Stimulated activated CD8-positive, alpha-beta memory T cell treated with anti-CD3 and anti-CD28 coated beads, Interleukin-15, amount 100 ng/mL, for 4 hours (primary cell): ENCODE measurements at regions not wholly inside any gene's neighbourhood (a gene's known extent, or its start where the extent isn't known, plus 50 kb on each side); places are given as distances from the start of the nearest gene placed in this dataset.

ENCODE experiments used
- DNase-seq, 2 donors: peaks; one replicate each; pipeline ENCODE4 v3.0.0-alpha.2; 2020; ENCODE audit warnings: low read depth in 2 of 2

GRCh38 chr7:26040085-26040484 lies 111.9 kb upstream of the NFE2L3 start:
- no peak for DNase-seq

- DNase-seq = no peak
Observed at GRCh38 chr7:26042237-26042636, 109.8 kb upstream of the NFE2L3 start.

GRCh38 chr7:26043801-26044200 lies 108.2 kb upstream of the NFE2L3 start:
- no peak for DNase-seq

- no peak for DNase-seq
Observed at GRCh38 chr7:26044320-26044719, 107.7 kb upstream of the NFE2L3 start.

GRCh38 chr7:26046150-26046549 lies 105.8 kb upstream of the NFE2L3 start:
- DNase-seq = no peak

GRCh38 chr7:26046878-26047277 lies 105.1 kb upstream of the NFE2L3 start:
- DNase-seq = no peak

- DNase-seq = no peak
Observed at GRCh38 chr7:26048663-26049062, 103.3 kb upstream of the NFE2L3 start.

- no peak for DNase-seq
Observed at GRCh38 chr7:26049081-26049480, 102.9 kb upstream of the NFE2L3 start.

- no peak for DNase-seq
Observed at GRCh38 chr7:26051021-26051420, 101.0 kb upstream of the NFE2L3 start.

GRCh38 chr7:26052706-26053105 lies 99.3 kb upstream of the NFE2L3 start:
- DNase-seq = no peak

GRCh38 chr7:26054386-26054785 lies 97.6 kb upstream of the NFE2L3 start:
- no peak for DNase-seq

- DNase-seq = no peak
Observed at GRCh38 chr7:26055241-26055640, 96.8 kb upstream of the NFE2L3 start.

- no peak for DNase-seq
Observed at GRCh38 chr7:26060733-26061677, 91.0 kb upstream of the NFE2L3 start.

- DNase-seq = peak; percentile 22 to 53
Observed at GRCh38 chr7:26061678-26062603, 90.1 kb upstream of the NFE2L3 start.

- DNase-seq = no peak
Observed at GRCh38 chr7:26065652-26066051, 86.3 kb upstream of the NFE2L3 start.

- DNase-seq = no peak
Observed at GRCh38 chr7:26066736-26067135, 85.3 kb upstream of the NFE2L3 start.

GRCh38 chr7:26070290-26070689 lies 81.7 kb upstream of the NFE2L3 start:
- no peak for DNase-seq

GRCh38 chr7:26071622-26072456 lies 80.2 kb upstream of the NFE2L3 start:
- no peak for DNase-seq

- DNase-seq = no peak
Observed at GRCh38 chr7:26073041-26073440, 79.0 kb upstream of the NFE2L3 start.

GRCh38 chr7:26074919-26075318 lies 77.1 kb upstream of the NFE2L3 start:
- no peak for DNase-seq

GRCh38 chr7:26076691-26077090 lies 75.3 kb upstream of the NFE2L3 start:
- DNase-seq = no peak
